ENCODE measurements at regions not wholly inside any gene's neighbourhood (a gene's known extent, or its start where the extent isn't known, plus 50 kb on each side); places are given as distances from the start of the nearest gene placed in this dataset.

- Mint-ChIP-seq H3K4me1 (ENCODE audit: low read depth, unreplicated experiment) (no peaks in the 10 kb centered on the region), H3K4me3 (ENCODE audit: low read depth, unreplicated experiment) (no peak overlapping the region), H3K36me3 (ENCODE audit: insufficient read depth, unreplicated experiment) (no peaks in the 10 kb centered on the region), H3K9me3 (ENCODE audit: low read depth, unreplicated experiment) (no peaks in the 10 kb centered on the region), H3K27ac (ENCODE audit: unreplicated experiment) (no peak overlapping the region), H3K27me3 (ENCODE audit: unreplicated experiment) (no peaks in the 10 kb centered on the region)
- intact Hi-C loops (cut with micrococcal nuclease; ENCODE audit: unreplicated experiment) = no loop called here
- TF ChIP-seq CTCF (IDR thresholded peaks at IDR 0.05; ENCODE audit: unreplicated experiment) = no peak
- BruUV-seq (replicated peaks) = no TSS peak
- no peak for DNase-seq
- CTCF ChIA-PET = interaction anchor here (0.6 kb wide), 1 partner anchor 1948 kb away, joined by 3 read pairs; no protein-coding TSS in a partner anchor
Observed at GRCh38 chr20:10962937-10963336, 289.1 kb upstream of the JAG1 start.

GRCh38 chr20:10963717-10964266 lies 290.0 kb upstream of the JAG1 start:
- H3K9me3 Mint-ChIP-seq (ENCODE audit: low read depth, unreplicated experiment) = no peaks in the 10 kb centered on the region
- H3K27ac Mint-ChIP-seq (ENCODE audit: unreplicated experiment) = no peak overlapping the region
- no peaks in the 10 kb centered on the region for H3K36me3 Mint-ChIP-seq (ENCODE audit: insufficient read depth, unreplicated experiment)
- no peak for DNase-seq
- no peak for TF ChIP-seq CTCF (IDR thresholded peaks at IDR 0.05; ENCODE audit: unreplicated experiment)
- no TSS peak for BruUV-seq (replicated peaks)
- intact Hi-C loops (cut with micrococcal nuclease; ENCODE audit: unreplicated experiment) = no loop called here
- H3K4me3 Mint-ChIP-seq (ENCODE audit: low read depth, unreplicated experiment) = no peak overlapping the region
- H3K27me3 Mint-ChIP-seq (ENCODE audit: unreplicated experiment) = no peaks in the 10 kb centered on the region
- CTCF ChIA-PET = no interaction called here
- H3K4me1 Mint-ChIP-seq (ENCODE audit: low read depth, unreplicated experiment) = no peaks in the 10 kb centered on the region

GRCh38 chr20:10965936-10966470 lies 292.2 kb upstream of the JAG1 start:
- intact Hi-C loops (cut with micrococcal nuclease; ENCODE audit: unreplicated experiment) = no loop called here
- CTCF ChIA-PET = no interaction called here
- no peak for DNase-seq
- no peaks in the 10 kb centered on the region for H3K27me3 Mint-ChIP-seq (ENCODE audit: unreplicated experiment)
- H3K9me3 Mint-ChIP-seq (ENCODE audit: low read depth, unreplicated experiment) = no peaks in the 10 kb centered on the region
- H3K4me3 Mint-ChIP-seq (ENCODE audit: low read depth, unreplicated experiment) = no peak overlapping the region
- no peak for TF ChIP-seq CTCF (IDR thresholded peaks at IDR 0.05; ENCODE audit: unreplicated experiment)
- no TSS peak for BruUV-seq (replicated peaks)
- no peak overlapping the region for H3K27ac Mint-ChIP-seq (ENCODE audit: unreplicated experiment)
- no peaks in the 10 kb centered on the region for H3K36me3 Mint-ChIP-seq (ENCODE audit: insufficient read depth, unreplicated experiment)
- H3K4me1 Mint-ChIP-seq (ENCODE audit: low read depth, unreplicated experiment) = no peaks in the 10 kb centered on the region

GRCh38 chr20:10970109-10970508 lies 296.3 kb upstream of the JAG1 start:
- Mint-ChIP-seq H3K27me3 (ENCODE audit: unreplicated experiment) (no peaks in the 10 kb centered on the region), H3K4me1 (ENCODE audit: low read depth, unreplicated experiment) (peaks cover 15% of the 10 kb centered on the region), H3K27ac (ENCODE audit: unreplicated experiment) (no peak overlapping the region), H3K4me3 (ENCODE audit: low read depth, unreplicated experiment) (no peak overlapping the region), H3K9me3 (ENCODE audit: low read depth, unreplicated experiment) (peaks cover 7% of the 10 kb centered on the region), H3K36me3 (ENCODE audit: insufficient read depth, unreplicated experiment) (no peaks in the 10 kb centered on the region)
- BruUV-seq (replicated peaks) = no TSS peak
- CTCF ChIA-PET = no interaction called here
- no peak for DNase-seq
- intact Hi-C loops (cut with micrococcal nuclease; ENCODE audit: unreplicated experiment) = no loop called here
- TF ChIP-seq CTCF (IDR thresholded peaks at IDR 0.05; ENCODE audit: unreplicated experiment) = no peak

Data from Calu3 (cell line).